GM23248 (cell line): ENCODE measurements at regions not wholly inside any gene's neighbourhood (a gene's known extent, or its start where the extent isn't known, plus 50 kb on each side); places are given as distances from the start of the nearest gene placed in this dataset.

Source experiments
- EZH2 ChIP-seq: fragments of 200-600 bp; sonication (generic); IDR thresholded peaks from 2 replicates; pipeline ENCODE4 v1.6.1; 2018; ENCODE audit warnings: antibody characterized with exemption, mild to moderate bottlenecking; ENCODE audit not compliant: insufficient read depth, poor library complexity, severe bottlenecking
- EZH2phosphoT487 ChIP-seq: fragments of 200-600 bp; sonication (generic); IDR thresholded peaks from 2 replicates; pipeline ENCODE4 v1.6.1; 2018; ENCODE audit warnings: antibody characterized with exemption, moderate library complexity, mild to moderate bottlenecking, low read depth; ENCODE audit not compliant: insufficient read depth

GRCh38 chr10:124292911-124293615, 125.7 kb downstream of the OAT start:
- no peak for TF ChIP-seq EZH2phosphoT487
- no peak for TF ChIP-seq EZH2
